Lower leg skin (tissue), 3 donors: ENCODE measurements at regions not wholly inside any gene's neighbourhood (a gene's known extent, or its start where the extent isn't known, plus 50 kb on each side); places are given as distances from the start of the nearest gene placed in this dataset.

Source experiments
- POLR2A ChIP-seq, 2 donors: fragments of 450-650 bp; IDR thresholded peaks; one replicate each; pipeline ENCODE4 v1.6.1; 2016 to 2017; ENCODE audit warnings: antibody characterized with exemption in 2 of 2, mild to moderate bottlenecking in 1 of 2, moderate library complexity in 1 of 2
- TF ChIP-seq, protein P1 (sequence below), 3 donors: fragments of 450-650 bp; IDR thresholded peaks; one replicate each; pipeline ENCODE4 v1.5.1; 2016; ENCODE audit warnings: antibody characterized with exemption in 3 of 3, mild to moderate bottlenecking in 3 of 3, moderate library complexity in 2 of 3

GRCh38 chr18:37653618-37654017 is 88.0 kb upstream of the CELF4 start:
- TF ChIP-seq, protein P1, sequence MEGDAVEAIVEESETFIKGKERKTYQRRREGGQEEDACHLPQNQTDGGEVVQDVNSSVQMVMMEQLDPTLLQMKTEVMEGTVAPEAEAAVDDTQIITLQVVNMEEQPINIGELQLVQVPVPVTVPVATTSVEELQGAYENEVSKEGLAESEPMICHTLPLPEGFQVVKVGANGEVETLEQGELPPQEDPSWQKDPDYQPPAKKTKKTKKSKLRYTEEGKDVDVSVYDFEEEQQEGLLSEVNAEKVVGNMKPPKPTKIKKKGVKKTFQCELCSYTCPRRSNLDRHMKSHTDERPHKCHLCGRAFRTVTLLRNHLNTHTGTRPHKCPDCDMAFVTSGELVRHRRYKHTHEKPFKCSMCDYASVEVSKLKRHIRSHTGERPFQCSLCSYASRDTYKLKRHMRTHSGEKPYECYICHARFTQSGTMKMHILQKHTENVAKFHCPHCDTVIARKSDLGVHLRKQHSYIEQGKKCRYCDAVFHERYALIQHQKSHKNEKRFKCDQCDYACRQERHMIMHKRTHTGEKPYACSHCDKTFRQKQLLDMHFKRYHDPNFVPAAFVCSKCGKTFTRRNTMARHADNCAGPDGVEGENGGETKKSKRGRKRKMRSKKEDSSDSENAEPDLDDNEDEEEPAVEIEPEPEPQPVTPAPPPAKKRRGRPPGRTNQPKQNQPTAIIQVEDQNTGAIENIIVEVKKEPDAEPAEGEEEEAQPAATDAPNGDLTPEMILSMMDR (IDR thresholded peaks at IDR 0.05), result no peak
- TF ChIP-seq POLR2A (IDR thresholded peaks at IDR 0.05), result no peak
